ENCODE measurements at regions not wholly inside any gene's neighbourhood (a gene's known extent, or its start where the extent isn't known, plus 50 kb on each side); places are given as distances from the start of the nearest gene placed in this dataset.
A peak's percentile ranks its signal among the peaks of the same experiment; 100 is the strongest.

DNA sequence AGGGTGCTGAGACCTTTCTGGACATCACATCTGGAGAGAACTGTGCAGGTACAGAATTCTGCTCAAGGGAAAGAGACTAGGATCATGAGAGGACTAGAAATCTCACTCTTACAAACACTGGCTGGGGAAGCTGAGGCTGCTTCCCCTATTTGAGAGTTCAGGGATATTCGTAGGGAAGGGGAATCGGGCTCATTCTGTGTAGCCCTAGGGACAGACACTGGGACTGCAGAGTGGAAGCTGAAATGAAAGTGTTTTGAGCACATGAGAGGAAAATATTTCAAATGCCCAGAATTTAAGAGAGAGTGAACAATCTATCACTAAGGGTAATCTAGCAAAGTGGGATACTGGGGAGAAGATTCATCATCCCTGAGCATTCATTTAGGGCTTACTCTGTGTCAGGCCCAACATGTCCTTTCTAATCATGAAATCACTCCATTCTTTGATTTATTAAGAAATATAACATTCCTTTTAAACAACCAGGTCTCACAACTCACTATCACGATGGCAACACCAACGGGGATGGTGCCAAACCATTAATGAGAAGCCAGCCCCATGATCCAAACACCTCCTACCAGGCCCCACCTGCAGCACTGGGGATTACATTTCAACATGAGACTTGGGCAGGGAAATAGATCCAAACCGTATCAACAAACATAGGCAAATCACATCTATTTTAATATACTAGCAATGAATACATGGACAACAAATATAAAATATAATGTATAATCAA is 63.0 kb downstream of the CPN2 start:
- H4K20me1 ChIP-seq (ENCODE audit: control insufficient read depth, insufficient read depth, insufficient read length) = no peaks in the 10 kb centered on the region
- H3K56ac ChIP-seq (ENCODE audit: insufficient read length, low read depth, low read length) = no peak overlapping the region
- H3K4me1 ChIP-seq (ENCODE audit: insufficient read depth, low read length) = peaks cover 15% of the 10 kb centered on the region; the same call in 1 of the 2 replicates
- H4K5ac ChIP-seq (ENCODE audit: insufficient read length, low read depth, low read length) = no peak overlapping the region
- H3K36me3 Mint-ChIP-seq (ENCODE audit: insufficient read depth in 1 of 3, low read depth in 3 of 3) = peaks cover 0 to 16% (median 2%) of the 10 kb centered on the region in 3 experiments; a peak in 5 of 7 replicates
- H3K23ac ChIP-seq (ENCODE audit: insufficient read length, low read depth, low read length) = no peak overlapping the region
- H3K4me1 Mint-ChIP-seq = peaks cover 3 to 7% of the 10 kb centered on the region in 2 experiments; a peak in 3 of 4 replicates
- H4K8ac ChIP-seq (replicated peaks; ENCODE audit: insufficient read length, low read depth, low read length) = no peak overlapping the region
- no peaks in the 10 kb centered on the region for H3K79me1 ChIP-seq (ENCODE audit: insufficient read depth, low read depth, low read length, poor library complexity, severe bottlenecking)
- H2BK5ac ChIP-seq (ENCODE audit: insufficient read length, low read length) = no peak overlapping the region
- H2BK120ac ChIP-seq (ENCODE audit: low read depth, low read length, poor library complexity, severe bottlenecking) = no peak overlapping the region
- H2BK15ac ChIP-seq (ENCODE audit: low read depth, low read length) = no peak overlapping the region
- H3K4me3 Mint-ChIP-seq = no peak overlapping the region
- H3K27ac Mint-ChIP-seq = peak overlapping the region in 2 of 3 experiments; percentile 2 to 6; a peak in 3 of 7 replicates
- no peak overlapping the region for H3T11ph ChIP-seq (ENCODE audit: low read length)
- no peak overlapping the region for H2BK20ac ChIP-seq (ENCODE audit: low read depth, low read length, poor library complexity, severe bottlenecking)
- no peak overlapping the region for H3K18ac ChIP-seq (ENCODE audit: insufficient read length, low read depth, low read length)
- peaks cover 20% of the 10 kb centered on the region for H3K27me3 Mint-ChIP-seq (ENCODE audit: low read depth)
- no peak overlapping the region for H4K91ac ChIP-seq (ENCODE audit: insufficient read length, low read depth, low read length)
- no peaks in the 10 kb centered on the region for H3K27me3 ChIP-seq (ENCODE audit: insufficient read depth, low read length)
- no peak overlapping the region for H3K14ac ChIP-seq (ENCODE audit: insufficient read depth, low read length)
- H3K79me2 ChIP-seq (ENCODE audit: insufficient read depth, low read length) = no peaks in the 10 kb centered on the region
- no peaks in the 10 kb centered on the region for H3K9me3 ChIP-seq (ENCODE audit: control insufficient read depth, low read depth, low read length)
- H3K9ac ChIP-seq (ENCODE audit: extremely low read depth, insufficient read length, low read length) = no peak overlapping the region
- H3K9me3 Mint-ChIP-seq = peaks cover 7 to 9% of the 10 kb centered on the region in 2 experiments
- no peak overlapping the region for H2AFZ ChIP-seq (ENCODE audit: low read length)
- no peak overlapping the region for H3K27ac ChIP-seq (ENCODE audit: insufficient read length, low read depth, low read length)
- H2AK5ac ChIP-seq (ENCODE audit: insufficient read length, low read length) = no peak overlapping the region
- no peak overlapping the region for H3K4ac ChIP-seq (ENCODE audit: low read depth, low read length)
- DNase-seq = no peak
- peaks cover 5% of the 10 kb centered on the region for H3K23me2 ChIP-seq (ENCODE audit: insufficient read length, low read depth, low read length, poor library complexity, severe bottlenecking)
- TF ChIP-seq, protein P1, sequence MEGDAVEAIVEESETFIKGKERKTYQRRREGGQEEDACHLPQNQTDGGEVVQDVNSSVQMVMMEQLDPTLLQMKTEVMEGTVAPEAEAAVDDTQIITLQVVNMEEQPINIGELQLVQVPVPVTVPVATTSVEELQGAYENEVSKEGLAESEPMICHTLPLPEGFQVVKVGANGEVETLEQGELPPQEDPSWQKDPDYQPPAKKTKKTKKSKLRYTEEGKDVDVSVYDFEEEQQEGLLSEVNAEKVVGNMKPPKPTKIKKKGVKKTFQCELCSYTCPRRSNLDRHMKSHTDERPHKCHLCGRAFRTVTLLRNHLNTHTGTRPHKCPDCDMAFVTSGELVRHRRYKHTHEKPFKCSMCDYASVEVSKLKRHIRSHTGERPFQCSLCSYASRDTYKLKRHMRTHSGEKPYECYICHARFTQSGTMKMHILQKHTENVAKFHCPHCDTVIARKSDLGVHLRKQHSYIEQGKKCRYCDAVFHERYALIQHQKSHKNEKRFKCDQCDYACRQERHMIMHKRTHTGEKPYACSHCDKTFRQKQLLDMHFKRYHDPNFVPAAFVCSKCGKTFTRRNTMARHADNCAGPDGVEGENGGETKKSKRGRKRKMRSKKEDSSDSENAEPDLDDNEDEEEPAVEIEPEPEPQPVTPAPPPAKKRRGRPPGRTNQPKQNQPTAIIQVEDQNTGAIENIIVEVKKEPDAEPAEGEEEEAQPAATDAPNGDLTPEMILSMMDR (conservative IDR thresholded peaks at IDR 0.05) = no peak; the same call in 2 of the 3 replicates
- no peak overlapping the region for H3K4me2 ChIP-seq (ENCODE audit: insufficient read depth, insufficient read length, low read length)
- WGBS (ENCODE audit: extremely low coverage, insufficient read length, low lambda C conversion rate) = no CpG with 5 or more reads among the region's 5 CpGs
- H2BK12ac ChIP-seq (ENCODE audit: insufficient read length, low read depth, low read length) = no peak overlapping the region

Measured in H9 (cell line).